ENCODE measurements at regions not wholly inside any gene's neighbourhood (a gene's known extent, or its start where the extent isn't known, plus 50 kb on each side); places are given as distances from the start of the nearest gene placed in this dataset.

GRCh38 chr11:130710497-130711012 lies 205.7 kb downstream of the SNX19 start:
- Histone ChIP-seq H3K27me3 (ENCODE audit: control insufficient read depth, extremely low read depth, insufficient read depth, low read length) (no peaks in the 10 kb centered on the region), H2AFZ (ENCODE audit: control insufficient read depth, low read length) (no peak overlapping the region), H3K36me3 (ENCODE audit: control insufficient read depth in 2 of 2, extremely low read depth in 1 of 2, insufficient read depth in 2 of 2, low read length in 2 of 2) (no peaks in the 10 kb centered on the region), H3K4me1 (ENCODE audit: control insufficient read depth, extremely low read depth, insufficient read depth, low read length) (no peaks in the 10 kb centered on the region), H3K9me1 (ENCODE audit: control insufficient read depth, extremely low read depth, insufficient read depth, low read length) (no peaks in the 10 kb centered on the region), H3K4me3 (ENCODE audit: control insufficient read depth in 2 of 3, extremely low read depth in 1 of 3, insufficient read depth in 2 of 3, low read depth in 1 of 3, low read length in 3 of 3) (no peak overlapping the region), H3K9me3 (ENCODE audit: control insufficient read depth, low read depth, low read length) (no peaks in the 10 kb centered on the region), H3K27ac (ENCODE audit: control insufficient read depth, insufficient read depth, low read length) (no peak overlapping the region), H3K9ac (ENCODE audit: control insufficient read depth, extremely low read depth, insufficient read depth, low read length) (no peak overlapping the region), H4K20me1 (ENCODE audit: control insufficient read depth, extremely low read depth, insufficient read depth, low read length) (no peaks in the 10 kb centered on the region), H3K79me2 (ENCODE audit: control insufficient read depth, insufficient read depth, low read length) (no peaks in the 10 kb centered on the region), H3K4me2 (ENCODE audit: control insufficient read depth, extremely low read depth, insufficient read depth, low read depth, low read length) (no peak overlapping the region)
- dilution Hi-C loops (cut with MboI; ENCODE audit: extremely low pct_ligation_motif_present, low sequenced_read_pairs): no loop called here
- TF ChIP-seq CTCF (optimal IDR thresholded peaks at IDR 0.05 in 1 of 3, IDR thresholded peaks at IDR 0.05 in 1 of 3, conservative IDR thresholded peaks at IDR 0.05 in 1 of 3; ENCODE audit: extremely low read depth in 1 of 3, insufficient read depth in 2 of 3, low read length in 3 of 3) (no peak), EZH2 (IDR thresholded peaks at IDR 0.05; ENCODE audit: low read length) (no peak)
- FAIRE-seq (no peak), DNase-seq (ENCODE audit: low read depth, low spot score) (no peak)

GRCh38 chr11:130711193-130711592 lies 205.1 kb downstream of the SNX19 start:
- no peak overlapping the region for H3K4me2 ChIP-seq (ENCODE audit: control insufficient read depth, extremely low read depth, insufficient read depth, low read depth, low read length)
- dilution Hi-C loops (cut with MboI; ENCODE audit: extremely low pct_ligation_motif_present, low sequenced_read_pairs): no loop called here
- no peaks in the 10 kb centered on the region for H3K36me3 ChIP-seq (ENCODE audit: control insufficient read depth in 2 of 2, extremely low read depth in 1 of 2, insufficient read depth in 2 of 2, low read length in 2 of 2)
- no peak overlapping the region for H3K27ac ChIP-seq (ENCODE audit: control insufficient read depth, insufficient read depth, low read length)
- DNase-seq (ENCODE audit: low read depth, low spot score): no peak
- no peaks in the 10 kb centered on the region for H4K20me1 ChIP-seq (ENCODE audit: control insufficient read depth, extremely low read depth, insufficient read depth, low read length)
- no peak overlapping the region for H3K4me3 ChIP-seq (ENCODE audit: control insufficient read depth in 2 of 3, extremely low read depth in 1 of 3, insufficient read depth in 2 of 3, low read depth in 1 of 3, low read length in 3 of 3)
- no peaks in the 10 kb centered on the region for H3K79me2 ChIP-seq (ENCODE audit: control insufficient read depth, insufficient read depth, low read length)
- H2AFZ ChIP-seq (ENCODE audit: control insufficient read depth, low read length): no peak overlapping the region
- no peak overlapping the region for H3K9ac ChIP-seq (ENCODE audit: control insufficient read depth, extremely low read depth, insufficient read depth, low read length)
- no peaks in the 10 kb centered on the region for H3K9me3 ChIP-seq (ENCODE audit: control insufficient read depth, low read depth, low read length)
- FAIRE-seq: no peak
- TF ChIP-seq EZH2 (IDR thresholded peaks at IDR 0.05; ENCODE audit: low read length): no peak
- TF ChIP-seq CTCF (optimal IDR thresholded peaks at IDR 0.05 in 1 of 3, IDR thresholded peaks at IDR 0.05 in 1 of 3, conservative IDR thresholded peaks at IDR 0.05 in 1 of 3; ENCODE audit: extremely low read depth in 1 of 3, insufficient read depth in 2 of 3, low read length in 3 of 3): no peak
- H3K4me1 ChIP-seq (ENCODE audit: control insufficient read depth, extremely low read depth, insufficient read depth, low read length): no peaks in the 10 kb centered on the region
- H3K27me3 ChIP-seq (ENCODE audit: control insufficient read depth, extremely low read depth, insufficient read depth, low read length): no peaks in the 10 kb centered on the region
- no peaks in the 10 kb centered on the region for H3K9me1 ChIP-seq (ENCODE audit: control insufficient read depth, extremely low read depth, insufficient read depth, low read length)
